ENCODE measurements at regions not wholly inside any gene's neighbourhood (a gene's known extent, or its start where the extent isn't known, plus 50 kb on each side); places are given as distances from the start of the nearest gene placed in this dataset.

GRCh38 chr2:52961403-52961802 lies 806.2 kb upstream of the CHAC2 start:
- H3K4me3 Mint-ChIP-seq, result no peak overlapping the region
- H3K27ac Mint-ChIP-seq, result no peak overlapping the region
- Histone ChIP-seq H3K4me3 (no peak overlapping the region), H3K4me1 (ENCODE audit: insufficient read depth) (peaks cover 9% of the 10 kb centered on the region; the same call in 1 of the 2 replicates), H3K79me2 (replicated peaks; ENCODE audit: insufficient read depth) (no peaks in the 10 kb centered on the region), H3K4me2 (no peak overlapping the region), H3K27me3 (ENCODE audit: insufficient read depth) (no peaks in the 10 kb centered on the region), H3F3A (replicated peaks; ENCODE audit: low read depth) (no peaks in the 10 kb centered on the region), H2AFZ (no peak overlapping the region), H3K9me2 (ENCODE audit: insufficient read depth) (0 out of 2 replicates have a peak, but pooled peaks cover 8% of the 10 kb centered on the region), H3K27ac (ENCODE audit: low read depth) (no peak overlapping the region), H3K36me3 (ENCODE audit: insufficient read depth) (no peaks in the 10 kb centered on the region), H4K20me1 (replicated peaks; ENCODE audit: insufficient read depth) (no peaks in the 10 kb centered on the region)
- H3K27me3 Mint-ChIP-seq (ENCODE audit: insufficient read depth, low read depth, poor library complexity), result peaks cover 2% of the 10 kb centered on the region
- peaks cover 16% of the 10 kb centered on the region for H3K4me1 Mint-ChIP-seq
- TF ChIP-seq JUNB (IDR thresholded peaks at IDR 0.05; ENCODE audit: unreplicated experiment) (no peak), ETS1 (IDR thresholded peaks at IDR 0.05) (no peak), EZH2 (IDR thresholded peaks at IDR 0.05; ENCODE audit: low read depth, unreplicated experiment) (no peak), CTCF (conservative IDR thresholded peaks at IDR 0.05; ENCODE audit: low read depth in 2 of 2) (no peak), ZNF462 (CRISPR knock-in tag; IDR thresholded peaks at IDR 0.05) (no peak), EZH2phosphoT487 (IDR thresholded peaks at IDR 0.05; ENCODE audit: unreplicated experiment) (no peak), REST (IDR thresholded peaks at IDR 0.05; ENCODE audit: unreplicated experiment) (no peak), NANOG (IDR thresholded peaks at IDR 0.05; ENCODE audit: borderline replicate concordance) (no peak), ZNF331 (CRISPR knock-in tag; IDR thresholded peaks at IDR 0.05; ENCODE audit: low read depth) (no peak), POLR2AphosphoS5 (IDR thresholded peaks at IDR 0.05; ENCODE audit: low read depth) (no peak), CREB1 (CRISPR knock-in tag; IDR thresholded peaks at IDR 0.05; ENCODE audit: low read depth) (no peak), ZNF114 (CRISPR knock-in tag; IDR thresholded peaks at IDR 0.05) (no peak)
- DNase-seq (ENCODE audit: low spot score), result no peak
- H3K36me3 Mint-ChIP-seq (ENCODE audit: low read depth), result no peaks in the 10 kb centered on the region
- no peak for ATAC-seq
- H3K9me3 Mint-ChIP-seq, result no peaks in the 10 kb centered on the region

All from GM23338 (cell line).